ENCODE measurements at regions not wholly inside any gene's neighbourhood (a gene's known extent, or its start where the extent isn't known, plus 50 kb on each side); places are given as distances from the start of the nearest gene placed in this dataset.
"Not testable (repeated sequence)": the region's sequence is repeated elsewhere in the genome, so short reads cannot be mapped to it uniquely, and the experiment has no call there.

DNA sequence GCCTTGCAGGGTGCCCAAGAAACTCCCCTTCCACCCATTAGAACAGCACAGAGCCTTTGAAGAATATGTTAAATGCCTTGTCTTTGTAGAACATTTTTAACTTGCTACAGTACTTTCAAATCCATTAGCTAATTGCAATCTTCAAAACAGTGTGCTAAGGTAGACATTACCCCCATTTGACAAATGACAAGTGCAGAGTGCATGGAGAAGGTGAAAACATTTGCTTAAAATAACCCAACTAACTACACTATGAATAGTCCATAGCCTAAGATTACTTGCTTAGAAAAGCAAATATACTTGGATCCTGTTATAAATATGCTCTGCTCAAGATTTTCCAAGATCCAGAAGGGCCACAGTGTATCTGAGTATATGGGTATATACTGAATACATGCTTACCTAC, 87.0 kb upstream of the G2E3 start:
- no peak overlapping the region for H3K4me2 ChIP-seq (ENCODE audit: control insufficient read depth, insufficient read depth)
- ATAC-seq (no peak), FAIRE-seq (no peak), DNase-seq (ENCODE audit: low read depth, low spot score) (no peak)
- no peaks in the 10 kb centered on the region for H3K79me2 ChIP-seq (ENCODE audit: control insufficient read depth, insufficient read depth, low read length)
- H2AFZ ChIP-seq (ENCODE audit: control insufficient read depth, low read depth, low read length): no peak overlapping the region
- SMC1A ChIA-PET (ENCODE audit: uncharacterized antibody, unreplicated experiment): interaction anchor here (1.2 kb wide), 1 partner anchor 47 kb away, joined by 3 read pairs; no protein-coding TSS in a partner anchor
- H4K20me1 ChIP-seq (ENCODE audit: control insufficient read depth, insufficient read depth): no peaks in the 10 kb centered on the region
- H3K27me3 ChIP-seq (replicated peaks in 1 of 2; ENCODE audit: control insufficient read depth in 2 of 2, insufficient read depth in 2 of 2, low read length in 1 of 2): no peaks in the 10 kb centered on the region
- intact Hi-C loops (cut with micrococcal nuclease; ENCODE audit: unreplicated experiment) (no loop called here), in situ Hi-C loops (cut with MboI) (no loop called here)
- no peaks in the 10 kb centered on the region for H3K9me3 ChIP-seq (replicated peaks; ENCODE audit: control insufficient read depth, insufficient read depth, low read length)
- no peak overlapping the region for H3K27ac ChIP-seq (ENCODE audit: control insufficient read depth, insufficient read depth)
- POLR2A ChIA-PET: no interaction called here
- TF ChIP-seq SP1 (IDR thresholded peaks at IDR 0.05; ENCODE audit: low read depth, low read length) (no peak), CEBPB (IDR thresholded peaks at IDR 0.05; ENCODE audit: borderline replicate concordance in 1 of 2, low read depth in 2 of 2, low read length in 2 of 2) (no peak), RFX5 (IDR thresholded peaks at IDR 0.05; ENCODE audit: low read depth, low read length) (no peak), EED (IDR thresholded peaks at IDR 0.05; ENCODE audit: low read depth) (no peak), ZNF217 (IDR thresholded peaks at IDR 0.05) (no peak)
- TF ChIP-seq, protein P1, sequence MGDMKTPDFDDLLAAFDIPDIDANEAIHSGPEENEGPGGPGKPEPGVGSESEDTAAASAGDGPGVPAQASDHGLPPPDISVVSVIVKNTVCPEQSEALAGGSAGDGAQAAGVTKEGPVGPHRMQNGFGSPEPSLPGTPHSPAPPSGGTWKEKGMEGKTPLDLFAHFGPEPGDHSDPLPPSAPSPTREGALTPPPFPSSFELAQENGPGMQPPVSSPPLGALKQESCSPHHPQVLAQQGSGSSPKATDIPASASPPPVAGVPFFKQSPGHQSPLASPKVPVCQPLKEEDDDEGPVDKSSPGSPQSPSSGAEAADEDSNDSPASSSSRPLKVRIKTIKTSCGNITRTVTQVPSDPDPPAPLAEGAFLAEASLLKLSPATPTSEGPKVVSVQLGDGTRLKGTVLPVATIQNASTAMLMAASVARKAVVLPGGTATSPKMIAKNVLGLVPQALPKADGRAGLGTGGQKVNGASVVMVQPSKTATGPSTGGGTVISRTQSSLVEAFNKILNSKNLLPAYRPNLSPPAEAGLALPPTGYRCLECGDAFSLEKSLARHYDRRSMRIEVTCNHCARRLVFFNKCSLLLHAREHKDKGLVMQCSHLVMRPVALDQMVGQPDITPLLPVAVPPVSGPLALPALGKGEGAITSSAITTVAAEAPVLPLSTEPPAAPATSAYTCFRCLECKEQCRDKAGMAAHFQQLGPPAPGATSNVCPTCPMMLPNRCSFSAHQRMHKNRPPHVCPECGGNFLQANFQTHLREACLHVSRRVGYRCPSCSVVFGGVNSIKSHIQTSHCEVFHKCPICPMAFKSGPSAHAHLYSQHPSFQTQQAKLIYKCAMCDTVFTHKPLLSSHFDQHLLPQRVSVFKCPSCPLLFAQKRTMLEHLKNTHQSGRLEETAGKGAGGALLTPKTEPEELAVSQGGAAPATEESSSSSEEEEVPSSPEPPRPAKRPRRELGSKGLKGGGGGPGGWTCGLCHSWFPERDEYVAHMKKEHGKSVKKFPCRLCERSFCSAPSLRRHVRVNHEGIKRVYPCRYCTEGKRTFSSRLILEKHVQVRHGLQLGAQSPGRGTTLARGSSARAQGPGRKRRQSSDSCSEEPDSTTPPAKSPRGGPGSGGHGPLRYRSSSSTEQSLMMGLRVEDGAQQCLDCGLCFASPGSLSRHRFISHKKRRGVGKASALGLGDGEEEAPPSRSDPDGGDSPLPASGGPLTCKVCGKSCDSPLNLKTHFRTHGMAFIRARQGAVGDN (IDR thresholded peaks at IDR 0.05): no peak
- TF ChIP-seq, protein P2, sequence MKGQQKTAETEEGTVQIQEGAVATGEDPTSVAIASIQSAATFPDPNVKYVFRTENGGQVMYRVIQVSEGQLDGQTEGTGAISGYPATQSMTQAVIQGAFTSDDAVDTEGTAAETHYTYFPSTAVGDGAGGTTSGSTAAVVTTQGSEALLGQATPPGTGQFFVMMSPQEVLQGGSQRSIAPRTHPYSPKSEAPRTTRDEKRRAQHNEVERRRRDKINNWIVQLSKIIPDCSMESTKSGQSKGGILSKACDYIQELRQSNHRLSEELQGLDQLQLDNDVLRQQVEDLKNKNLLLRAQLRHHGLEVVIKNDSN (IDR thresholded peaks at IDR 0.05; ENCODE audit: borderline replicate concordance, extremely low read length, insufficient read depth, low read depth, low read length): no peak
- TF ChIP-seq, protein P3, sequence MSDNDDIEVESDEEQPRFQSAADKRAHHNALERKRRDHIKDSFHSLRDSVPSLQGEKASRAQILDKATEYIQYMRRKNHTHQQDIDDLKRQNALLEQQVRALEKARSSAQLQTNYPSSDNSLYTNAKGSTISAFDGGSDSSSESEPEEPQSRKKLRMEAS (IDR thresholded peaks at IDR 0.05; ENCODE audit: low read depth, low read length): no peak
- no peaks in the 10 kb centered on the region for H3K36me3 ChIP-seq (ENCODE audit: control insufficient read depth in 2 of 2, insufficient read depth in 2 of 2, low read length in 1 of 2)
- CTCF ChIA-PET: no interaction called here
- H3K4me1 ChIP-seq (ENCODE audit: control insufficient read depth, insufficient read depth, low read length): no peaks in the 10 kb centered on the region
- H3K9ac ChIP-seq (ENCODE audit: control insufficient read depth, insufficient read depth, low read length): no peak overlapping the region
- RAD21 ChIA-PET (ENCODE audit: unreplicated experiment): no interaction called here
- no TSS peak for BruUV-seq (replicated peaks)
- H3K4me3 ChIP-seq: no peak overlapping the region

DNA sequence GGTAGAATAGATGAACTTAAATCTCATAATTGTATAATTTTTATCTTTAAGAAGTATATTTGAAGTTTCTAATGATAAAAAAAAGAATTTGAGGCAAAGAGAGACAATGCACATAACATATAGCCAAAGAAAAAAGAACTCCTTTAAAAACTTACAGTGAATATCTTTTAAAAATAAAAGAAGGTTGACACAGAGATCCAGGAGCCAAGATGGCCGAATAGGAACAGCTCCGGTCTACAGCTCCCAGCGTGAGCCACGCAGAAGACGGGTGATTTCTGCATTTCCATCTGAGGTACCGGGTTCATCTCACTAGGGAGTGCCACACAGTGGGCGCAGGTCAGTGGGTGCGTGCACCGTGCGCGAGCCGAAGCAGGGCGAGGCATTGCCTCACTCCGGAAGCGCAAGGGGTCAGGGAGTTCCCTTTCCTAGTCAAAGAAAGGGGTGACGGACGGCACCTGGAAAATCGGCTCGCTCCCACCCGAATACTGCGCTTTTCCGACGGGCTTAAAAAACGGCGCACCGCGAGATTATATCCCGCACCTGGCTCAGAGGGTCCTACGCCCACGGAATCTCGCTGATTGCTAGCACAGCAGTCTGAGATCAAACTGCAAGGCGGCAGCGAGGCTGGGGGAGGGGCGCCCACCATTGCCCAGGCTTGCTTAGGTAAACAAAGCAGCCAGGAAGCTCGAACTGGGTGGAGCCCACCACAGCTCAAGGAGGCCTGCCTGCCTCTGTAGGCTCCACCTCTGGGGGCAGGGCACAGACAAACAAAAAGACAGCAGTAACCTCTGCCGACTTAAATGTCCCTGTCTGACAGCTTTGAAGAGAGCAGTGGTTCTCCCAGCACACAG, 84.9 kb upstream of the G2E3 start:
- DNase-seq (ENCODE audit: low read depth, low spot score); FAIRE-seq; H3K9ac ChIP-seq (ENCODE audit: control insufficient read depth, insufficient read depth, low read length); CTCF ChIA-PET; H3K27ac ChIP-seq (ENCODE audit: control insufficient read depth, insufficient read depth); BruUV-seq (replicated peaks); H3K79me2 ChIP-seq (ENCODE audit: control insufficient read depth, insufficient read depth, low read length); H4K20me1 ChIP-seq (ENCODE audit: control insufficient read depth, insufficient read depth); POLR2A ChIA-PET; H3K4me3 ChIP-seq; H3K4me1 ChIP-seq (ENCODE audit: control insufficient read depth, insufficient read depth, low read length); in situ Hi-C loops (cut with MboI); H3K27me3 ChIP-seq (replicated peaks in 1 of 2; ENCODE audit: control insufficient read depth in 2 of 2, insufficient read depth in 2 of 2, low read length in 1 of 2); H3K36me3 ChIP-seq (ENCODE audit: control insufficient read depth in 2 of 2, insufficient read depth in 2 of 2, low read length in 1 of 2); SMC1A ChIA-PET (ENCODE audit: uncharacterized antibody, unreplicated experiment); ATAC-seq; H3K4me2 ChIP-seq (ENCODE audit: control insufficient read depth, insufficient read depth); RAD21 ChIA-PET (ENCODE audit: unreplicated experiment); H3K9me3 ChIP-seq (replicated peaks; ENCODE audit: control insufficient read depth, insufficient read depth, low read length); intact Hi-C loops (cut with micrococcal nuclease; ENCODE audit: unreplicated experiment); H2AFZ ChIP-seq (ENCODE audit: control insufficient read depth, low read depth, low read length): not testable (repeated sequence)
- WGBS (ENCODE audit: insufficient coverage, insufficient replicate concordance, low lambda C conversion rate, missing lambda C conversion rate): 62% methylated on average over 16 of the region's 36 CpGs

Data from GM12878 (cell line).